Activated CD4-positive, CD25-positive, alpha-beta regulatory T cell treated with anti-CD3 and anti-CD28 coated beads, Interleukin-2, amount 50 U/mL, for 24 hours (primary cell): ENCODE measurements at regions not wholly inside any gene's neighbourhood (a gene's known extent, or its start where the extent isn't known, plus 50 kb on each side); places are given as distances from the start of the nearest gene placed in this dataset.
"Not testable (repeated sequence)": the region's sequence is repeated elsewhere in the genome, so short reads cannot be mapped to it uniquely, and the experiment has no call there.

Experiments
- ATAC-seq, 2 donors: fragments of 150-1000 bp; cut with Tn5 transposase; one replicate each; pipeline ENCODE4 v1.10.0; 2021; ENCODE audit warnings: mild to moderate bottlenecking in 1 of 2, moderate library complexity in 1 of 2

- ATAC-seq: no peak
Measured at GRCh38 chr17:82998637-82999036, 80.8 kb upstream of the METRNL start.

- no peak for ATAC-seq
Measured at GRCh38 chr17:83000738-83001137, 78.7 kb upstream of the METRNL start.

GRCh38 chr17:83002118-83002805 is 77.1 kb upstream of the METRNL start:
- no peak for ATAC-seq

GRCh38 chr17:83004791-83005380 is 74.5 kb upstream of the METRNL start:
- ATAC-seq: no peak

GRCh38 chr17:83005639-83006038 is 73.8 kb upstream of the METRNL start:
- no peak for ATAC-seq

- ATAC-seq: no peak
Measured at GRCh38 chr17:83006515-83007455, 72.6 kb upstream of the METRNL start.

GRCh38 chr17:83007504-83008185 is 71.8 kb upstream of the METRNL start:
- no peak for ATAC-seq

GRCh38 chr17:83008186-83008510 is 71.3 kb upstream of the METRNL start:
- ATAC-seq: no peak

GRCh38 chr17:83008526-83008925 is 70.9 kb upstream of the METRNL start:
- ATAC-seq: no peak

- no peak for ATAC-seq
Measured at GRCh38 chr17:83009414-83010205, 69.8 kb upstream of the METRNL start.

- ATAC-seq: no peak
Measured at GRCh38 chr17:83010206-83011200, 68.9 kb upstream of the METRNL start.

- not testable (repeated sequence) for ATAC-seq
Measured at GRCh38 chr17:83011676-83012075, 67.7 kb upstream of the METRNL start.

- ATAC-seq: no peak
Measured at GRCh38 chr17:83012200-83012785, 67.1 kb upstream of the METRNL start.

- no peak for ATAC-seq
Measured at GRCh38 chr17:83012868-83013778, 66.3 kb upstream of the METRNL start.

GRCh38 chr17:83013779-83014117 is 65.7 kb upstream of the METRNL start:
- no peak for ATAC-seq

GRCh38 chr17:83014297-83014696 is 65.1 kb upstream of the METRNL start:
- no peak for ATAC-seq

- no peak for ATAC-seq
Measured at GRCh38 chr17:83014940-83015910, 64.2 kb upstream of the METRNL start.

- no peak for ATAC-seq
Measured at GRCh38 chr17:83018658-83019193, 60.7 kb upstream of the METRNL start.
